Muscle layer of duodenum (tissue), 2 donors: ENCODE measurements at regions not wholly inside any gene's neighbourhood (a gene's known extent, or its start where the extent isn't known, plus 50 kb on each side); places are given as distances from the start of the nearest gene placed in this dataset.

Source experiments
- H3K27ac ChIP-seq: one replicate; pipeline ENCODE4 v1.7.0; 2013; ENCODE audit warnings: mild to moderate bottlenecking, low read length
- H3K27me3 ChIP-seq: one replicate; pipeline ENCODE4 v1.7.0; 2013; ENCODE audit warnings: low read depth, mild to moderate bottlenecking, control low read depth, low read length
- H3K36me3 ChIP-seq, 2 donors: one replicate each; pipeline ENCODE4 v1.7.0; 2013; ENCODE audit warnings: low read length in 2 of 2, control low read depth in 1 of 2, mild to moderate bottlenecking in 1 of 2; ENCODE audit not compliant: insufficient read depth in 2 of 2, control insufficient read depth in 1 of 2
- H3K4me1 ChIP-seq, 2 donors: one replicate each; pipeline ENCODE4 v1.7.0; 2013; ENCODE audit warnings: low read length in 2 of 2, mild to moderate bottlenecking in 2 of 2, control low read depth in 1 of 2, moderate library complexity in 1 of 2; ENCODE audit not compliant: insufficient read depth in 2 of 2, control insufficient read depth in 1 of 2
- H3K4me3 ChIP-seq, 2 donors: one replicate each; pipeline ENCODE4 v1.7.0; 2013; ENCODE audit warnings: low read length in 2 of 2, low read depth in 1 of 2, mild to moderate bottlenecking in 1 of 2
- H3K9me3 ChIP-seq, 2 donors: one replicate each; pipeline ENCODE4 v1.7.0; 2013; ENCODE audit warnings: low read length in 2 of 2, control low read depth in 1 of 2, mild to moderate bottlenecking in 1 of 2; ENCODE audit not compliant: control insufficient read depth in 1 of 2
- donor health status: healthy.

DNA sequence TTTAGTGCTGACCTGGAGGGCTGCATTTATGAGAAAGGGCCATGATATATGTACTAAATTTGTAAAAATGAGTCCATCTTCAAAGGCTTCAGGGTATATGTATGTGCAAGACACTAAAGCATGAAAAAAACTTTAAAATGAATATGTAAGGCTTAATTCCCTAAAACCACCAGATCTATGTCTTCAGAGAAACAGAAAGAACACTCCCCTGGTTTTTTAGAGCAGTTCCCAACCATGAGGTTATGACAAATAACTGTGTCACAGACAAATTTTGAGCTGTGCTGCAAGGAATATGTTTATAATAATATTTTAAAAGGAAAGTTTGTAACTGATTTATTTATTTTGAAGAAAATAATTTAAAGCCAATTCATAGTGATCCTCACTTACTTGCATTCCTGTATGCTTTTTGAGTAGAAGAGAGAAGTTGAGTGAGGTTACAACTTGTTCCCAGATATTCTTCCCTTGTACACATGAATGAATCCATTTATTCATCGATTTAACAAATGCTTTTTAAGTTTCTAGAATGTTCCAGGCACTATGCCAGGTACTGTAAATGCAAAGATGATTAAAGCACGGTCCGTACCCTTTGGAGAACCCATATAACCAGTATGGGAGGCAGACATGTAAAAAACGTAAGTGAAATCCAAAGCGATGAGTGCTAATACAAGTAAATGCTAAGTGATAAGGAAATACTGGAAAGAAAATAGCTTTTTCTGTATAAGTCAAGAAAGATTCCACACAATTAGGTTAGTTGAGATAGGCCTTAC lies 295.2 kb upstream of the DIAPH2 start:
- Histone ChIP-seq H3K27me3 (no peaks in the 10 kb centered on the region), H3K4me3 (no peak overlapping the region), H3K27ac (no peak overlapping the region), H3K4me1 (peaks cover 0 to 6% of the 10 kb centered on the region in 2 donors), H3K36me3 (no peaks in the 10 kb centered on the region), H3K9me3 (no peaks in the 10 kb centered on the region)

DNA sequence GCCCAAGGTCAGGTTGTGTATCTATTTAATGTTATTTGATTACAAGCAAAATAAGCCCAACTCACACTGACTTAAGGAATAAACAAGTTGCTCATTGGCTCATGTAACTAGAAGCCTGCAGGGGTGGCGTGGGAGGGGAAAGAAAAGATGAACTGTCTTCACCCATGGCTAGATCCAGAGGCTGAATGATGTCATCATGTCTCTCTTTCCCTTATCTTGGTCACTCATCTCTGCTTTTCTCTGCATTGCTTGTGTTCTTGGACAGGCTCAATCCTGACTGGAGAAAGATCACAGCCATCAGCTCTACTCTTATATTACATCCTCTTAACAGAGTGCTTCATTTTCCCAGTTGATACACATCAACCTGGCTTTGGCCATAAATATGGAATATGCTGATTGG lies 290.0 kb upstream of the DIAPH2 start:
- Histone ChIP-seq H3K4me3 (no peak overlapping the region), H3K27ac (no peak overlapping the region), H3K4me1 (no peaks in the 10 kb centered on the region), H3K9me3 (no peaks in the 10 kb centered on the region), H3K36me3 (no peaks in the 10 kb centered on the region), H3K27me3 (no peaks in the 10 kb centered on the region)

DNA sequence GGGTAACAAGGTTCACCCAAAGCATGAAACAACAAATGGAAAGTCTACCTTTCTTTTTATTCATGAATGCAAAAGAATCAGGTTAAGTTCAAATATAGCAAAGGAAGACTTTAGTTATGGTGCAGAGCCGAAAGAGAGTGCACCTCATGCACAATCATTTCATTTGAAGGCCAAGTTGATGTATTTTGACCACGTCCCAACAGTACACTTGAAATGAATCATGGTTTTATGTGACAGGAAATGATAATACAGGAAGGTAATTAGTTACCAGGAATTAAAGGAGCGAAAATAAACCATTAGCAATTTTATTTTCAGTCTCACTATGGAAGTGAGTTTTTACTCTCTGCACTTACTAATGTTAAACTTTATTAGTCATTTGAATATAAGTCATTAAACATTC lies 281.2 kb upstream of the DIAPH2 start:
- H3K4me1 ChIP-seq, result peaks cover 0 to 6% of the 10 kb centered on the region in 2 donors
- no peaks in the 10 kb centered on the region for H3K9me3 ChIP-seq
- no peak overlapping the region for H3K27ac ChIP-seq
- no peaks in the 10 kb centered on the region for H3K27me3 ChIP-seq
- H3K4me3 ChIP-seq, result no peak overlapping the region
- H3K36me3 ChIP-seq, result no peaks in the 10 kb centered on the region

DNA sequence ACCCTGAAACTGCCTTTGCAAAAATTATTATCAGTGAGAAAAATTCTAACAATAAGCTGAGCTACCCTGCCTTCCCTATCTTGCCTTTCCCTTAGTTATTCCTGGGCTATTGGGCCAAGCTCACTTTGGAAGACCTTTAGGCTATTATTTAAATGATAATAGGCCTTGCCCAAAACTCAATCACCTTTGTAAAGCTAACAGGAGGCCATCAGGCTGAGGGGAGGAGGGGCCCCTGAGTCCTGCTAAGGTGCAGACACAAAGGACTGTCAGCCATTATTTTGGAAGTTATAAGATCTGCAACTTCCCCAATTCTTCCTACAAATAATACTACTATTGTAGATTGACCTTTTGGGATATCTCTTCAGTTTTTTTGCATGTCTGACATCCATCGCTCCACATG lies 278.8 kb upstream of the DIAPH2 start:
- no peak overlapping the region for H3K4me3 ChIP-seq
- no peak overlapping the region for H3K27ac ChIP-seq
- H3K36me3 ChIP-seq, result no peaks in the 10 kb centered on the region
- no peaks in the 10 kb centered on the region for H3K9me3 ChIP-seq
- H3K4me1 ChIP-seq, result peaks cover 0 to 6% of the 10 kb centered on the region in 2 donors
- no peaks in the 10 kb centered on the region for H3K27me3 ChIP-seq

DNA sequence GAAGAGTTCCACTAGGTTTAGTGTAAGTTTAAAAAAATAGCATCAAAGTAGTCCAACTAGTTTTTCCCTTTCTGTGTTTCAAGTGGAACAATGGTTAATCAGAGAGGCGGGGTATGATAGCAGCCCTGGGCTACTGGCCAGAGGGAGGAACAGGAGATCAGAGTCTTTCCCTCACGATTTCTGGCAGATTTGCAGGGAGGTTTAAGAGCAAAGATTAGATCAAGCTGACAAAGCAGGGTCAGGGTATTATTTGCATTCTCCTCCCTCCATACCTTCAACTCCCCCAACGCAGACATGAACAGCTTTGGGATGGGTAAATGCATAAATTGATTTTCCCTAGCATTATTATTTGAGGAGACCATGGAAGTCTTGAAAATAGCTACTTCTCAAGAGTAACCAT lies 277.6 kb upstream of the DIAPH2 start:
- no peak overlapping the region for H3K4me3 ChIP-seq
- H3K4me1 ChIP-seq, result peaks cover 0 to 6% of the 10 kb centered on the region in 2 donors
- H3K27ac ChIP-seq, result no peak overlapping the region
- H3K9me3 ChIP-seq, result no peaks in the 10 kb centered on the region
- H3K36me3 ChIP-seq, result no peaks in the 10 kb centered on the region
- no peaks in the 10 kb centered on the region for H3K27me3 ChIP-seq

DNA sequence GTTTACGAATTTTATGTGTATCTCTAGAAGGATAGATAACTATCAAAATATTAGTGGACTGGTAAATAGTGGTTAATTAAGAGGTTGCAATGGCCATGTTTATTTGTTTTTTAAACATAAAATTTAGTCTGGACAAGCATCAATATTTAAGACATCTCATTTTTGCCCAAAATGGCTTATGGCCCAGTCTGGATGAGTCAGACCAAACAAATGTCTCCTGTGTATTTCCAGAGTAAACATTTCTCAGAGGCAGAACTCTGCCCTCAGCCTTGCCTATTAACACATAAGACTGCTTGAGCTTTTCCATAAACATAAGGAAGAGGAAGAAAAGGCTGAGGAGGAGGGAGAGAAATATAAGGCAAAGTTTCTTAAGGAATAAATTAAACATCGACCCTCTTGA lies 277.1 kb upstream of the DIAPH2 start:
- Histone ChIP-seq H3K9me3 (no peaks in the 10 kb centered on the region), H3K36me3 (no peaks in the 10 kb centered on the region), H3K27me3 (no peaks in the 10 kb centered on the region), H3K27ac (no peak overlapping the region), H3K4me1 (peaks cover 0 to 6% of the 10 kb centered on the region in 2 donors), H3K4me3 (no peak overlapping the region)

DNA sequence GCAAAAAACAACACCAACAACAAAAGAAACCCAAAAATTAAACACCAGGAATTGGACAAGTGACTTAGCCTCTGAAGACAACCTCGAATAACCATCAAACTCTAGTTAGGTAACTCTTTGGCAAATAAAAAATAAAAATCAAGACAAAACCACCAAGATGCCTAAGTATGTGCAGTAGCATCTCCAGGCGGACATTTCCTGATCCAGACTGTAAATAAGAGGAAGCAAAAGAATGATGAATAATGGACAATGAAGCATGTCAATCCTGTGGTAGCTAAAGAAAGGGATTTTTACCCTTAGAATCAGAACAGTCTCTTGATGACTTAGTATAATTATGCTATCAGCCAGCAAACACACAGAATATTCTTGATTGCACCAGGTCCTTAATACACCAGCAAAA lies 276.7 kb upstream of the DIAPH2 start:
- Histone ChIP-seq H3K4me1 (peaks cover 0 to 6% of the 10 kb centered on the region in 2 donors), H3K27me3 (no peaks in the 10 kb centered on the region), H3K4me3 (no peak overlapping the region), H3K9me3 (no peaks in the 10 kb centered on the region), H3K27ac (no peak overlapping the region), H3K36me3 (no peaks in the 10 kb centered on the region)

DNA sequence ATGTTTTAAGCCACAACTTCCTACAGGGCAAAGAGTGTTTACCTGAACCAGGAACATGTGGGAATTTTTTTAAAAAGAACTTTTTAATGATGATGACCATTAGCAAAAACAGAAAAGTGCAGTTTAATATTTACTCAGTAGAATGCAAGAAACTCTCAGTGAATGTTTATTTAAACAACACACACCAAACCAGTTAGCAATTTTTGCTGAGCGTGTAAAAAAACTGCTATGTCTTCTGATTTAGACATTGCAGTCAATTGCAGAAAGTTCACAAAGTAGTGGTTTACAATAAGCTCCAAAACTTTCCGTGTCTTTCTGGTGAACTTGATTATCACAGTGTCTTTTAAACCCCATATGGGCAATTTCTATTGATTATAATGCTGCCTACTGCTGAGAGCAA lies 273.7 kb upstream of the DIAPH2 start:
- H3K4me1 ChIP-seq, result peaks cover 0 to 6% of the 10 kb centered on the region in 2 donors
- H3K36me3 ChIP-seq, result no peaks in the 10 kb centered on the region
- H3K27ac ChIP-seq, result no peak overlapping the region
- no peaks in the 10 kb centered on the region for H3K27me3 ChIP-seq
- no peak overlapping the region for H3K4me3 ChIP-seq
- no peaks in the 10 kb centered on the region for H3K9me3 ChIP-seq

DNA sequence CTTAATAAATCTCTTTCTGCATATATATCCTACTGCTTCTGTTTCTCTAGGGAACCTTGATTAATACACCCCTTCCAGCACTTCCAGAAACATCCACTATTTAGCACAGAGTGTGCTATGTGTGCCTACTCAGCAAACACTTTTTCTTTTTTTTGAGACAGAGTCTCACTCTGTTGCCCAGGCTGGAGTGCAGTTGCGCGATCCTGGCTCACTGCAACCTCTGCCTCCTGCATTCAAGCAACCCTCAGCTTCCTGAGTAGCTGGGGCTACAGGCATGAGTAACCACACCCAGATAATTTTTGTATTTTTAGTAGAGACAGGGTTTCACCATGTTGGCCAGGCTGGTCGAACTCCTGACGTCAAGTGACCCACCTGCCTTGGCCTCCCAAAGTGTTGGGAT lies 266.9 kb upstream of the DIAPH2 start:
- Histone ChIP-seq H3K27me3 (no peaks in the 10 kb centered on the region), H3K36me3 (no peaks in the 10 kb centered on the region), H3K27ac (no peak overlapping the region), H3K9me3 (no peaks in the 10 kb centered on the region), H3K4me1 (no peaks in the 10 kb centered on the region), H3K4me3 (no peak overlapping the region)

DNA sequence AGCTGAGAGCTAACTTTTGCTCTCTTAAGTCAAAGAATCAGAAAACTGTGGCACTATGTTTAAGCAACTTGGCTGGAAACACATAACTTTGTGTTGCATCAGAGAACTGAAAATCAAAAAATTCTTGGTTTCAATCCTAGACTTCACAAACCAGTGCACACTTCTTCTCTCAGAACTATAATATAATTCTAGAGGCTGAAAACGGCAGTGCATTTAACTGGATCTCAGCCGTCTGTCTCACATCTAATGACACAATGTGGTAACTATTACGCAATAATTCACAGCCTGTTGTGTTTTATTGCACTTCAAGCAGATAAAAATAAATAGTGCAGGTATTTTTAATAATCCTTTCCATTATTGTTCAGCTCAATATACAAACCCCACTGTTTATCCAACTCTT lies 260.6 kb upstream of the DIAPH2 start:
- no peaks in the 10 kb centered on the region for H3K36me3 ChIP-seq
- no peaks in the 10 kb centered on the region for H3K27me3 ChIP-seq
- H3K4me3 ChIP-seq, result no peak overlapping the region
- H3K27ac ChIP-seq, result no peak overlapping the region
- H3K9me3 ChIP-seq, result no peaks in the 10 kb centered on the region
- no peaks in the 10 kb centered on the region for H3K4me1 ChIP-seq

DNA sequence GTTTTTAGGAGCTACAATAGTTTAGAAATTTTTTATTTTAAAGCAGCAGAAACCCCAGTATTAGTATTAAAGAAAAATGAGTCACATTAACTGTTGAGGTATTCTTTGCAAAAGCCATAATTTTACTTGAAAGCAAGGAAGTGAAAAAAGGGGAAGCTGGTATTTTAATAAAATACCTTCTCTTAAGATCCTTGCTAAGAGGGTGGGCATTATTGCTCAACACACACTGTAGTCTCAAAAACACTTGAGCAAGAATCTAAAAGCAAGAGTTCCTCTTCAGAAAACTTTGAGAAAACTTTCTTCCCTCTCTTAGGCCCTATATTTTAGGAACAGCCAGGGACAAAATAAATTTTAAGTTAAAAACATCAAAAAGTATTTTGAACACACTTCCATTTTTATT lies 259.4 kb upstream of the DIAPH2 start:
- Histone ChIP-seq H3K9me3 (no peaks in the 10 kb centered on the region), H3K27ac (no peak overlapping the region), H3K27me3 (no peaks in the 10 kb centered on the region), H3K4me3 (no peak overlapping the region), H3K4me1 (no peaks in the 10 kb centered on the region), H3K36me3 (no peaks in the 10 kb centered on the region)
